Activated B cell treated with CpG ODN at 0.5 μM for 24 hours (primary cell): ENCODE measurements at regions not wholly inside any gene's neighbourhood (a gene's known extent, or its start where the extent isn't known, plus 50 kb on each side); places are given as distances from the start of the nearest gene placed in this dataset.

Source experiments
- ATAC-seq: fragments of 200-7000 bp; cut with Tn5 transposase; one replicate; pipeline ENCODE4 v1.10.0; 2021; ENCODE audit warnings: low read depth, mild to moderate bottlenecking, moderate library complexity
- CTCF ChIA-PET: fragments of 350-600 bp; sonication (Branson Sonifier 250); formaldehyde crosslinking; loops from one replicate; lab custom pipeline; 2021; ENCODE audit warnings: antibody characterized with exemption; lab: Charles Lee
- POLR2A ChIA-PET: fragments of 350-600 bp; sonication (Branson Sonifier 250); formaldehyde crosslinking; loops from one replicate; lab custom pipeline; 2021; ENCODE audit warnings: antibody characterized with exemption; lab: Charles Lee
- DNase-seq: peaks from one replicate; pipeline ENCODE4 v3.0.0; 2022
- H3K27ac Mint-ChIP-seq: one replicate; pipeline ENCODE4 v1.8.0; 2020; ENCODE audit warnings: mixed read lengths
- H3K27me3 Mint-ChIP-seq: one replicate; pipeline ENCODE4 v1.8.0; 2021; ENCODE audit warnings: mixed read lengths
- H3K36me3 Mint-ChIP-seq: one replicate; pipeline ENCODE4 v1.8.0; 2021; ENCODE audit warnings: low read depth, mixed read lengths
- H3K4me1 Mint-ChIP-seq: one replicate; pipeline ENCODE4 v1.8.0; 2021; ENCODE audit warnings: mixed read lengths
- H3K4me3 Mint-ChIP-seq: one replicate; pipeline ENCODE4 v1.8.0; 2020; ENCODE audit warnings: mild to moderate bottlenecking, mixed read lengths
- H3K9me3 Mint-ChIP-seq: one replicate; pipeline ENCODE4 v1.8.0; 2020; ENCODE audit warnings: mixed read lengths
- intact Hi-C: fragments of 100-400 bp; cut with micrococcal nuclease; formaldehyde crosslinking; loops from one replicate; pipeline ENCODE4 v1.15.1; 2024
- TF ChIP-seq, protein P1 (sequence below): fragments of 200-600 bp; IDR thresholded peaks from one replicate; pipeline ENCODE4 v1.8.0; 2022; ENCODE audit warnings: antibody characterized with exemption, mild to moderate bottlenecking

- DNase-seq: no peak
- CTCF ChIA-PET: no interaction called here
- no peaks in the 10 kb centered on the region for H3K9me3 Mint-ChIP-seq
- H3K27ac Mint-ChIP-seq: no peak overlapping the region
- no peaks in the 10 kb centered on the region for H3K27me3 Mint-ChIP-seq
- H3K36me3 Mint-ChIP-seq: no peaks in the 10 kb centered on the region
- POLR2A ChIA-PET: no interaction called here
- intact Hi-C loops: no loop called here
- no peak for ATAC-seq
- no peak overlapping the region for H3K4me3 Mint-ChIP-seq
- H3K4me1 Mint-ChIP-seq: no peaks in the 10 kb centered on the region
- TF ChIP-seq, protein P1, sequence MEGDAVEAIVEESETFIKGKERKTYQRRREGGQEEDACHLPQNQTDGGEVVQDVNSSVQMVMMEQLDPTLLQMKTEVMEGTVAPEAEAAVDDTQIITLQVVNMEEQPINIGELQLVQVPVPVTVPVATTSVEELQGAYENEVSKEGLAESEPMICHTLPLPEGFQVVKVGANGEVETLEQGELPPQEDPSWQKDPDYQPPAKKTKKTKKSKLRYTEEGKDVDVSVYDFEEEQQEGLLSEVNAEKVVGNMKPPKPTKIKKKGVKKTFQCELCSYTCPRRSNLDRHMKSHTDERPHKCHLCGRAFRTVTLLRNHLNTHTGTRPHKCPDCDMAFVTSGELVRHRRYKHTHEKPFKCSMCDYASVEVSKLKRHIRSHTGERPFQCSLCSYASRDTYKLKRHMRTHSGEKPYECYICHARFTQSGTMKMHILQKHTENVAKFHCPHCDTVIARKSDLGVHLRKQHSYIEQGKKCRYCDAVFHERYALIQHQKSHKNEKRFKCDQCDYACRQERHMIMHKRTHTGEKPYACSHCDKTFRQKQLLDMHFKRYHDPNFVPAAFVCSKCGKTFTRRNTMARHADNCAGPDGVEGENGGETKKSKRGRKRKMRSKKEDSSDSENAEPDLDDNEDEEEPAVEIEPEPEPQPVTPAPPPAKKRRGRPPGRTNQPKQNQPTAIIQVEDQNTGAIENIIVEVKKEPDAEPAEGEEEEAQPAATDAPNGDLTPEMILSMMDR: no peak
Observed at GRCh38 chr2:52145005-52145404, 1113.1 kb upstream of the NRXN1 start.

DNA sequence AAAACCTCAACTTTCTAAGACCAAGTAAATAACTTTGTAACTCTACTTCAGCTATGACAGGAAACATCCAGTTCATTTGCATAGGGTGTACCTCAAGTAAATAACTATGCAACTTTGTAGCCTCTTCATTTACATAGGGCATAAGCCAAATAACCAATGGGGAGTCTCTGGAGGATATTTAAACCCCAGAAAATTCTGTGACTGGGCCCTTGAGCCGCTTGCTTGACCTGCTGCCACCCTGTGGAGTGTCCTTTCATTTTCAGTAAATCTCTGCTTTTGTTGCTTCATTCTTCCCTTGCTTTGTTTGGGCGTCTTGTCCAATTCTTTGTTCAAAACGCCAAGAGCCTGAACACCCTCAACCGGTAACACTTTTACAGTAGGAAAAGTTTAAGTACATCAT is 1112.7 kb upstream of the NRXN1 start:
- no peaks in the 10 kb centered on the region for H3K4me1 Mint-ChIP-seq
- intact Hi-C loops: no loop called here
- H3K4me3 Mint-ChIP-seq: no peak overlapping the region
- no peaks in the 10 kb centered on the region for H3K27me3 Mint-ChIP-seq
- POLR2A ChIA-PET: no interaction called here
- TF ChIP-seq, protein P1: no peak
- H3K36me3 Mint-ChIP-seq: no peaks in the 10 kb centered on the region
- CTCF ChIA-PET: no interaction called here
- H3K9me3 Mint-ChIP-seq: no peaks in the 10 kb centered on the region
- DNase-seq (no peak), ATAC-seq (no peak)
- H3K27ac Mint-ChIP-seq: no peak overlapping the region

DNA sequence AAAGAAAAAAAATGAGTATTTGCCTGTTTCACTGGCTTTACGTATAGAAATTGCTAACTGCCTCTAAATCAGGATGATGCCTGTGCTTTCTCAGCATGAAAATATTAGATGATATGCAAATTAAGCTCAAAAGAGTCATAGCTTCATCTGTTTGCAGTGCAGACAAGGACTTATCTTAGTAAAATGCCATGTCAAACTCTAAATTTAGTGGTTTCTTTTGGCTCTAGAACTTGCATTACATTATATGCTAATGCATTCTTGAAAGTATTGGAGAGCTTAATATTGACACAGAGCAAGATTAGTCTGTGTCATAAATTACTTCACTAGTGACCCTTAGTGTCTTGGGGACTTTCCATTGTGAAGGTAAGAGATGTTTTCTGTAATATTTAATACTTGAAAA is 1109.1 kb upstream of the NRXN1 start:
- peaks cover 4% of the 10 kb centered on the region for H3K9me3 Mint-ChIP-seq
- H3K36me3 Mint-ChIP-seq: no peaks in the 10 kb centered on the region
- no peak overlapping the region for H3K27ac Mint-ChIP-seq
- ATAC-seq (no peak), DNase-seq (no peak)
- no peaks in the 10 kb centered on the region for H3K4me1 Mint-ChIP-seq
- ChIA-PET POLR2A (no interaction called here), CTCF (no interaction called here)
- TF ChIP-seq, protein P1: no peak
- no peak overlapping the region for H3K4me3 Mint-ChIP-seq
- H3K27me3 Mint-ChIP-seq: no peaks in the 10 kb centered on the region
- intact Hi-C loops: no loop called here

GRCh38 chr2:52139241-52139640 is 1107.3 kb upstream of the NRXN1 start:
- no peaks in the 10 kb centered on the region for H3K27me3 Mint-ChIP-seq
- peaks cover 6% of the 10 kb centered on the region for H3K9me3 Mint-ChIP-seq
- POLR2A ChIA-PET: no interaction called here

GRCh38 chr2:52135235-52135634 is 1103.3 kb upstream of the NRXN1 start:
- Mint-ChIP-seq H3K36me3 (no peaks in the 10 kb centered on the region), H3K9me3 (peaks cover 11% of the 10 kb centered on the region), H3K27ac (no peak overlapping the region), H3K27me3 (no peaks in the 10 kb centered on the region), H3K4me3 (no peak overlapping the region), H3K4me1 (no peaks in the 10 kb centered on the region)
- ChIA-PET POLR2A (no interaction called here), CTCF (no interaction called here)
- TF ChIP-seq, protein P1: no peak
- ATAC-seq (no peak), DNase-seq (no peak)
- intact Hi-C loops: no loop called here

More at GRCh38 chr2:52139241-52139640, 1107.3 kb upstream of the NRXN1 start:
- ATAC-seq: no peak
- Mint-ChIP-seq H3K27ac (no peak overlapping the region), H3K4me1 (no peaks in the 10 kb centered on the region), H3K36me3 (no peaks in the 10 kb centered on the region), H3K4me3 (no peak overlapping the region)
- TF ChIP-seq, protein P1: no peak
- CTCF ChIA-PET: no interaction called here
- DNase-seq: no peak
- intact Hi-C loops: no loop called here
